ENCODE measurements at regions not wholly inside any gene's neighbourhood (a gene's known extent, or its start where the extent isn't known, plus 50 kb on each side); places are given as distances from the start of the nearest gene placed in this dataset.
"Not testable (repeated sequence)": the region's sequence is repeated elsewhere in the genome, so short reads cannot be mapped to it uniquely, and the experiment has no call there.

- TF ChIP-seq CTCF (IDR thresholded peaks at IDR 0.05; ENCODE audit: low read depth, low read length), result peak; percentile 95
- H3K4me3 ChIP-seq (replicated peaks in 1 of 2; ENCODE audit: low read depth in 2 of 2, low read length in 2 of 2), result no peak overlapping the region
- peak; percentile 87 for DNase-seq (ENCODE audit: low read depth in 2 of 2)
Observed at GRCh38 chr5:36739751-36740221, 133.4 kb downstream of the SLC1A3 start.

- peak; percentile 61 to 84 for DNase-seq (ENCODE audit: low read depth in 2 of 2)
- no peak for TF ChIP-seq CTCF (IDR thresholded peaks at IDR 0.05; ENCODE audit: low read depth, low read length)
- H3K4me3 ChIP-seq (replicated peaks in 1 of 2; ENCODE audit: low read depth in 2 of 2, low read length in 2 of 2), result no peak overlapping the region
Observed at GRCh38 chr5:36740259-36740898, 134.0 kb downstream of the SLC1A3 start.

- H3K4me3 ChIP-seq (replicated peaks in 1 of 2; ENCODE audit: low read depth in 2 of 2, low read length in 2 of 2), result no peak overlapping the region
- peak; percentile 38 to 77 for DNase-seq (ENCODE audit: low read depth in 2 of 2)
- no peak for TF ChIP-seq CTCF (IDR thresholded peaks at IDR 0.05; ENCODE audit: low read depth, low read length)
Observed at GRCh38 chr5:36741128-36741527, 134.7 kb downstream of the SLC1A3 start.

GRCh38 chr5:36743891-36744772 lies 132.4 kb upstream of the NIPBL start:
- peak; percentile 54 to 80 for DNase-seq (ENCODE audit: low read depth in 2 of 2)
- peak overlapping the region; percentile 61 to 62 for H3K4me3 ChIP-seq (replicated peaks in 1 of 2; ENCODE audit: low read depth in 2 of 2, low read length in 2 of 2)
- TF ChIP-seq CTCF (IDR thresholded peaks at IDR 0.05; ENCODE audit: low read depth, low read length), result peak; percentile 70

- TF ChIP-seq CTCF (IDR thresholded peaks at IDR 0.05; ENCODE audit: low read depth, low read length), result no peak
- DNase-seq (ENCODE audit: low read depth in 2 of 2), result peak; percentile 30 to 61
- H3K4me3 ChIP-seq (replicated peaks in 1 of 2; ENCODE audit: low read depth in 2 of 2, low read length in 2 of 2), result peak overlapping the region; percentile 61 to 62
Observed at GRCh38 chr5:36744773-36745589, 131.6 kb upstream of the NIPBL start.

- not testable (repeated sequence) for H3K4me3 ChIP-seq (replicated peaks in 1 of 2; ENCODE audit: low read depth in 2 of 2, low read length in 2 of 2); DNase-seq (ENCODE audit: low read depth in 2 of 2)
Observed at GRCh38 chr5:36747794-36748193, 128.8 kb upstream of the NIPBL start.
